BJ (cell line): ENCODE measurements at regions not wholly inside any gene's neighbourhood (a gene's known extent, or its start where the extent isn't known, plus 50 kb on each side); places are given as distances from the start of the nearest gene placed in this dataset.

ENCODE experiments used
- CTCF ChIA-PET: fragments of 350-600 bp; formaldehyde crosslinking; extraction: SDS; loops from one replicate; lab custom pipeline; 2021; ENCODE audit warnings: antibody characterized with exemption, inconsistent platforms; lab: Yijun Ruan, JAX
- POLR2A ChIA-PET: fragments of 300-600 bp; sonication (Branson Sonifier 250); formaldehyde crosslinking; extraction: SDS; loops from one replicate; lab custom pipeline; 2021; ENCODE audit warnings: antibody characterized with exemption; lab: Charles Lee
- DNase-seq: peaks from one replicate; pipeline ENCODE4 v3.0.0-alpha.2; 2011; ENCODE audit warnings: low read depth
- H3K27me3 ChIP-seq: 2 replicates; pipeline ENCODE4 v1.6.0; 2011; ENCODE audit warnings: low read length; ENCODE audit not compliant: control insufficient read depth, insufficient read depth
- H3K36me3 ChIP-seq: 2 replicates; pipeline ENCODE4 v1.5.1; 2011; ENCODE audit warnings: low read length; ENCODE audit not compliant: control insufficient read depth, insufficient read depth
- H3K4me3 ChIP-seq: 2 replicates; pipeline ENCODE4 v1.5.1; 2011; ENCODE audit warnings: low read depth, mild to moderate bottlenecking, control low read depth, low read length
- CTCF ChIP-seq: IDR thresholded peaks from 2 replicates; pipeline ENCODE4 v1.5.1; 2011; ENCODE audit warnings: low read depth, mild to moderate bottlenecking, control low read depth, inconsistent platforms, low read length, moderate library complexity; ENCODE audit not compliant: insufficient read depth

GRCh38 chr7:114102131-114102530 is 183.3 kb upstream of the PPP1R3A start:
- no peak for DNase-seq
- Histone ChIP-seq H3K36me3 (no peaks in the 10 kb centered on the region), H3K27me3 (no peaks in the 10 kb centered on the region), H3K4me3 (no peak overlapping the region)
- TF ChIP-seq CTCF, result no peak
- ChIA-PET POLR2A (no interaction called here), CTCF (no interaction called here)

GRCh38 chr7:114100810-114101209 is 182.0 kb upstream of the PPP1R3A start:
- H3K4me3 ChIP-seq, result no peak overlapping the region
- no peak for DNase-seq

GRCh38 chr7:114099337-114099736 is 180.5 kb upstream of the PPP1R3A start:
- CTCF ChIA-PET, result no interaction called here
- POLR2A ChIA-PET, result no interaction called here

More at GRCh38 chr7:114100810-114101209, 182.0 kb upstream of the PPP1R3A start:
- H3K36me3 ChIP-seq, result no peaks in the 10 kb centered on the region
- ChIA-PET POLR2A (no interaction called here), CTCF (no interaction called here)
- TF ChIP-seq CTCF, result no peak
- H3K27me3 ChIP-seq, result no peaks in the 10 kb centered on the region

GRCh38 chr7:114095885-114096284 is 177.1 kb upstream of the PPP1R3A start:
- no peaks in the 10 kb centered on the region for H3K27me3 ChIP-seq
- CTCF ChIA-PET, result no interaction called here
- H3K4me3 ChIP-seq, result no peak overlapping the region
- POLR2A ChIA-PET, result no interaction called here
- TF ChIP-seq CTCF, result no peak
- H3K36me3 ChIP-seq, result no peaks in the 10 kb centered on the region
- no peak for DNase-seq

More at GRCh38 chr7:114099337-114099736, 180.5 kb upstream of the PPP1R3A start:
- no peak for DNase-seq
- Histone ChIP-seq H3K27me3 (no peaks in the 10 kb centered on the region), H3K4me3 (no peak overlapping the region), H3K36me3 (no peaks in the 10 kb centered on the region)
- no peak for TF ChIP-seq CTCF

GRCh38 chr7:114088470-114088940 is 169.7 kb upstream of the PPP1R3A start:
- no peak for DNase-seq
- Histone ChIP-seq H3K36me3 (no peaks in the 10 kb centered on the region), H3K4me3 (no peak overlapping the region), H3K27me3 (peaks cover 25% of the 10 kb centered on the region)
- no peak for TF ChIP-seq CTCF
- ChIA-PET POLR2A (no interaction called here), CTCF (no interaction called here)
